ENCODE measurements at regions not wholly inside any gene's neighbourhood (a gene's known extent, or its start where the extent isn't known, plus 50 kb on each side); places are given as distances from the start of the nearest gene placed in this dataset.

DNA sequence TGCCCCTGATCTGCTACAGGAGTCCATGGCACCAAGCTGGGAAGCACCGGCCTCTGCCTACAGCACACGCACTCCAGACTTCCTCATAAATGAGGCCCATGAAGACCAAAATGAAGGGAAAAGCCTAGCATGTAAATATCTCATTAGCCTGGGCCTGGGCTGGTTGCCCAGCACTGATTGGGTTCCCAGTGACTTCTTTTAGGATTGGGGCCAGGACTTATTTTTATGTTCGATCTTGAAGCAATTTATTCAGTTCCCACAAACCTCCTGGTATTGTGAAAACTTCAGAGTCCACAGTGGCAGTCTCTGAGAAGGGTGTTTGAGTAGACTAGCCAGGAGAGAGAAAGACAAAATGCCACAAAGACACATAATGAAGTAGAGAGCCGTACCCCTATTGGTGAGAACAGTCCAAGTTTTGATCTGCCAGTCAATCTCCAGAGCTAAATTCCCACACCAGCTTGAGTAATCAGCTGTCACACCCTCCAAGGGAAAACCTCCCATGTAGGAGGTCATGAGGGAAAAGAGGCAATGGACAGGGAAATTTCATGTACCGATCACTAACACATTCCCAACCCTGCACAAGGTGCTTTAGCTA is 78.2 kb downstream of the PHLDA1 start:
- no peak for DNase-seq (ENCODE audit: low read depth in 1 of 2, low spot score in 1 of 2)
- no peaks in the 10 kb centered on the region for H3K27me3 ChIP-seq (ENCODE audit: insufficient read depth, poor library complexity, severe bottlenecking)
- TF ChIP-seq SPI1 (IDR thresholded peaks at IDR 0.05; ENCODE audit: borderline replicate concordance, low read depth) (no peak), POLR2AphosphoS5 (IDR thresholded peaks at IDR 0.05; ENCODE audit: low read depth) (no peak), GABPA (IDR thresholded peaks at IDR 0.05; ENCODE audit: low read depth) (no peak)
- TF ChIP-seq, protein P1, sequence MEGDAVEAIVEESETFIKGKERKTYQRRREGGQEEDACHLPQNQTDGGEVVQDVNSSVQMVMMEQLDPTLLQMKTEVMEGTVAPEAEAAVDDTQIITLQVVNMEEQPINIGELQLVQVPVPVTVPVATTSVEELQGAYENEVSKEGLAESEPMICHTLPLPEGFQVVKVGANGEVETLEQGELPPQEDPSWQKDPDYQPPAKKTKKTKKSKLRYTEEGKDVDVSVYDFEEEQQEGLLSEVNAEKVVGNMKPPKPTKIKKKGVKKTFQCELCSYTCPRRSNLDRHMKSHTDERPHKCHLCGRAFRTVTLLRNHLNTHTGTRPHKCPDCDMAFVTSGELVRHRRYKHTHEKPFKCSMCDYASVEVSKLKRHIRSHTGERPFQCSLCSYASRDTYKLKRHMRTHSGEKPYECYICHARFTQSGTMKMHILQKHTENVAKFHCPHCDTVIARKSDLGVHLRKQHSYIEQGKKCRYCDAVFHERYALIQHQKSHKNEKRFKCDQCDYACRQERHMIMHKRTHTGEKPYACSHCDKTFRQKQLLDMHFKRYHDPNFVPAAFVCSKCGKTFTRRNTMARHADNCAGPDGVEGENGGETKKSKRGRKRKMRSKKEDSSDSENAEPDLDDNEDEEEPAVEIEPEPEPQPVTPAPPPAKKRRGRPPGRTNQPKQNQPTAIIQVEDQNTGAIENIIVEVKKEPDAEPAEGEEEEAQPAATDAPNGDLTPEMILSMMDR (IDR thresholded peaks at IDR 0.05; ENCODE audit: insufficient read depth, low read length) = no peak
- TF ChIP-seq, protein P2, sequence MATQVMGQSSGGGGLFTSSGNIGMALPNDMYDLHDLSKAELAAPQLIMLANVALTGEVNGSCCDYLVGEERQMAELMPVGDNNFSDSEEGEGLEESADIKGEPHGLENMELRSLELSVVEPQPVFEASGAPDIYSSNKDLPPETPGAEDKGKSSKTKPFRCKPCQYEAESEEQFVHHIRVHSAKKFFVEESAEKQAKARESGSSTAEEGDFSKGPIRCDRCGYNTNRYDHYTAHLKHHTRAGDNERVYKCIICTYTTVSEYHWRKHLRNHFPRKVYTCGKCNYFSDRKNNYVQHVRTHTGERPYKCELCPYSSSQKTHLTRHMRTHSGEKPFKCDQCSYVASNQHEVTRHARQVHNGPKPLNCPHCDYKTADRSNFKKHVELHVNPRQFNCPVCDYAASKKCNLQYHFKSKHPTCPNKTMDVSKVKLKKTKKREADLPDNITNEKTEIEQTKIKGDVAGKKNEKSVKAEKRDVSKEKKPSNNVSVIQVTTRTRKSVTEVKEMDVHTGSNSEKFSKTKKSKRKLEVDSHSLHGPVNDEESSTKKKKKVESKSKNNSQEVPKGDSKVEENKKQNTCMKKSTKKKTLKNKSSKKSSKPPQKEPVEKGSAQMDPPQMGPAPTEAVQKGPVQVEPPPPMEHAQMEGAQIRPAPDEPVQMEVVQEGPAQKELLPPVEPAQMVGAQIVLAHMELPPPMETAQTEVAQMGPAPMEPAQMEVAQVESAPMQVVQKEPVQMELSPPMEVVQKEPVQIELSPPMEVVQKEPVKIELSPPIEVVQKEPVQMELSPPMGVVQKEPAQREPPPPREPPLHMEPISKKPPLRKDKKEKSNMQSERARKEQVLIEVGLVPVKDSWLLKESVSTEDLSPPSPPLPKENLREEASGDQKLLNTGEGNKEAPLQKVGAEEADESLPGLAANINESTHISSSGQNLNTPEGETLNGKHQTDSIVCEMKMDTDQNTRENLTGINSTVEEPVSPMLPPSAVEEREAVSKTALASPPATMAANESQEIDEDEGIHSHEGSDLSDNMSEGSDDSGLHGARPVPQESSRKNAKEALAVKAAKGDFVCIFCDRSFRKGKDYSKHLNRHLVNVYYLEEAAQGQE (IDR thresholded peaks at IDR 0.05; ENCODE audit: insufficient replicate concordance, low read depth) = no peak
- H3K27ac ChIP-seq (replicated peaks) = no peak overlapping the region
- no peak overlapping the region for H3K4me3 ChIP-seq (replicated peaks; ENCODE audit: insufficient read depth, low read length)

DNA sequence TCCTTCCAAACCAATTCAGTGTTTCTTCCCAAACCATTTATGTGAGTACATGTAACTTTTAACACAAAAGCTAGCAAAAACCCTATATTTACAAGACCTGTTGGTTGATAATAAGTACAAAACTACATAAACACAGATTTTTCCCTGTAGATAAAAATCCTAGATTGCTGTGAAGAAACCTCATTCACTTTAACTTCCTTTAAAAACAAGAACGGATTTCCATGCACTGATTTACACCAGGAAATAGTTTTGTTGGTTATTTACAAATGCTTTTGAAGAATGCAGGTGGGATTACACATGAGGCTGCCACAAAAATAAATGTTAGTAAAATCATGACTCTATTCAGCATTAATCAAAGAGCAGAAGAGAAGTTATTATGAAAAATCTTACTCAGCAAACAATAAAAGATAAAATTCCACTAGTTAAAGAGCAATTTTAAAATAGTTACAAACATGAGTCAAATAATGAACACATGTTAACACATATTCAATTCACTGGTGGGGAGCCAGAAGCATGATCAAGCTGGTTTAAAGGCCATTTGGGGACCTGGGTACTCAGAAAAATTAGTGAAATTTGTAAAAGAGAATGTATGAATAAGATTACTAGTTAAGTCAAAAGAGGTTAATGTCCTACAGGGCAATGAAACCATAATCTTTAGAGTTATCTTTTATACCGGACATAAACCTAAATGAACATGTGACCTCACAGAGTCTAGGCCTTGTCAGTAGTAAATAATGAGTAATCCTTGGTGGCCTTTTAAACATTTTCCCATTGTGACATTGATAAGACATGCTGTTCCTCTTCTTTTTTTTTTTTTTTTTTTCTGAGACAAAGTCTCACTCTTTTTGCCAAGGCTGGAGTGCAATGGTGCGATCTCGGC is 79.9 kb downstream of the PHLDA1 start:
- Histone ChIP-seq H3K4me3 (replicated peaks; ENCODE audit: insufficient read depth, low read length) (no peak overlapping the region), H3K27ac (replicated peaks) (no peak overlapping the region), H3K27me3 (ENCODE audit: insufficient read depth, poor library complexity, severe bottlenecking) (no peaks in the 10 kb centered on the region)
- DNase-seq (ENCODE audit: low read depth in 1 of 2, low spot score in 1 of 2) = no peak
- no peak for TF ChIP-seq GABPA (IDR thresholded peaks at IDR 0.05; ENCODE audit: low read depth)

GRCh38 chr12:75947156-75947723 is 84.3 kb downstream of the PHLDA1 start:
- Histone ChIP-seq H3K27ac (replicated peaks) (no peak overlapping the region), H3K4me3 (replicated peaks; ENCODE audit: insufficient read depth, low read length) (no peak overlapping the region), H3K27me3 (ENCODE audit: insufficient read depth, poor library complexity, severe bottlenecking) (no peaks in the 10 kb centered on the region)
- no peak for DNase-seq (ENCODE audit: low read depth in 1 of 2, low spot score in 1 of 2)
- TF ChIP-seq, protein P2 (IDR thresholded peaks at IDR 0.05; ENCODE audit: insufficient replicate concordance, low read depth) = no peak
- TF ChIP-seq POLR2AphosphoS5 (IDR thresholded peaks at IDR 0.05; ENCODE audit: low read depth) (no peak), SPI1 (IDR thresholded peaks at IDR 0.05; ENCODE audit: borderline replicate concordance, low read depth) (no peak), GABPA (IDR thresholded peaks at IDR 0.05; ENCODE audit: low read depth) (no peak)
- TF ChIP-seq, protein P1 (IDR thresholded peaks at IDR 0.05; ENCODE audit: insufficient read depth, low read length) = no peak

GRCh38 chr12:75945581-75945980 is 86.0 kb downstream of the PHLDA1 start:
- no peak for TF ChIP-seq SPI1 (IDR thresholded peaks at IDR 0.05; ENCODE audit: borderline replicate concordance, low read depth)
- TF ChIP-seq, protein P1 (IDR thresholded peaks at IDR 0.05; ENCODE audit: insufficient read depth, low read length) = no peak
- TF ChIP-seq GABPA (IDR thresholded peaks at IDR 0.05; ENCODE audit: low read depth) = no peak
- TF ChIP-seq POLR2AphosphoS5 (IDR thresholded peaks at IDR 0.05; ENCODE audit: low read depth) = no peak
- TF ChIP-seq, protein P2 (IDR thresholded peaks at IDR 0.05; ENCODE audit: insufficient replicate concordance, low read depth) = no peak
- H3K4me3 ChIP-seq (replicated peaks; ENCODE audit: insufficient read depth, low read length) = no peak overlapping the region
- H3K27me3 ChIP-seq (ENCODE audit: insufficient read depth, poor library complexity, severe bottlenecking) = no peaks in the 10 kb centered on the region
- H3K27ac ChIP-seq (replicated peaks) = no peak overlapping the region
- DNase-seq (ENCODE audit: low read depth in 1 of 2, low spot score in 1 of 2) = no peak
